SK-N-SH (cell line): ENCODE measurements at regions not wholly inside any gene's neighbourhood (a gene's known extent, or its start where the extent isn't known, plus 50 kb on each side); places are given as distances from the start of the nearest gene placed in this dataset.

ENCODE experiments used
- CTCF ChIP-seq: fragments of 200-600 bp; sonication (generic); IDR thresholded peaks from 2 replicates; pipeline ENCODE4 v1.6.1; 2017; ENCODE audit warnings: antibody characterized with exemption, mild to moderate bottlenecking, moderate library complexity
- TAF1 ChIP-seq: IDR thresholded peaks from 2 replicates; pipeline ENCODE4 v1.6.1; 2012; ENCODE audit warnings: low read depth, mild to moderate bottlenecking, low read length, moderate library complexity, borderline replicate concordance

- TF ChIP-seq TAF1, result no peak
- TF ChIP-seq CTCF, result no peak
Measured at GRCh38 chr2:122341007-122341406, 585.6 kb downstream of the TSN start.
